ENCODE measurements at regions not wholly inside any gene's neighbourhood (a gene's known extent, or its start where the extent isn't known, plus 50 kb on each side); places are given as distances from the start of the nearest gene placed in this dataset.

DNA sequence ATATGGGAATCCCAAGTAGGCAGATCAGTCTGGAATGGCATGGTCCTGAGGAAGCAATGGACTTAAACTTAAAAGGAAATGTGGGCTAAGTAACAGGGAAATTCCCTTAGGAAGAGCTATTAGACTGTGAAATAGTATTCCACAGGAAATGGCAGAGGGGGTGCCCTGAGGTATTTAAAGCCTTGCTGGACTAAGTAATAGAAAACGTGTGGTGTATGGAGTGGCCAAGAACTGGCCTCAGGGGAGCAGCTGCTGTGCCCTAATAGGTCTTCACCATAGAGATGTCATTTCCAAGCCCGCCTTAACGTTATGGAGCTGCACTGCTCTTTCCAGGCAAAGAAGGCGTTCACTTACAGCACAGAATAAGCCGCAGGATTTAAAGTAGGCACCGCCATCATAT lies 365.2 kb upstream of the ZMIZ1 start:
- TF ChIP-seq, protein P1, sequence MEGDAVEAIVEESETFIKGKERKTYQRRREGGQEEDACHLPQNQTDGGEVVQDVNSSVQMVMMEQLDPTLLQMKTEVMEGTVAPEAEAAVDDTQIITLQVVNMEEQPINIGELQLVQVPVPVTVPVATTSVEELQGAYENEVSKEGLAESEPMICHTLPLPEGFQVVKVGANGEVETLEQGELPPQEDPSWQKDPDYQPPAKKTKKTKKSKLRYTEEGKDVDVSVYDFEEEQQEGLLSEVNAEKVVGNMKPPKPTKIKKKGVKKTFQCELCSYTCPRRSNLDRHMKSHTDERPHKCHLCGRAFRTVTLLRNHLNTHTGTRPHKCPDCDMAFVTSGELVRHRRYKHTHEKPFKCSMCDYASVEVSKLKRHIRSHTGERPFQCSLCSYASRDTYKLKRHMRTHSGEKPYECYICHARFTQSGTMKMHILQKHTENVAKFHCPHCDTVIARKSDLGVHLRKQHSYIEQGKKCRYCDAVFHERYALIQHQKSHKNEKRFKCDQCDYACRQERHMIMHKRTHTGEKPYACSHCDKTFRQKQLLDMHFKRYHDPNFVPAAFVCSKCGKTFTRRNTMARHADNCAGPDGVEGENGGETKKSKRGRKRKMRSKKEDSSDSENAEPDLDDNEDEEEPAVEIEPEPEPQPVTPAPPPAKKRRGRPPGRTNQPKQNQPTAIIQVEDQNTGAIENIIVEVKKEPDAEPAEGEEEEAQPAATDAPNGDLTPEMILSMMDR (IDR thresholded peaks at IDR 0.05; ENCODE audit: insufficient read depth, low read depth, low read length, missing control alignments) = no peak
- DNase-seq (ENCODE audit: low read depth) = no peak
- no peak overlapping the region for H3K4me3 ChIP-seq (ENCODE audit: low read depth, low read length)

DNA sequence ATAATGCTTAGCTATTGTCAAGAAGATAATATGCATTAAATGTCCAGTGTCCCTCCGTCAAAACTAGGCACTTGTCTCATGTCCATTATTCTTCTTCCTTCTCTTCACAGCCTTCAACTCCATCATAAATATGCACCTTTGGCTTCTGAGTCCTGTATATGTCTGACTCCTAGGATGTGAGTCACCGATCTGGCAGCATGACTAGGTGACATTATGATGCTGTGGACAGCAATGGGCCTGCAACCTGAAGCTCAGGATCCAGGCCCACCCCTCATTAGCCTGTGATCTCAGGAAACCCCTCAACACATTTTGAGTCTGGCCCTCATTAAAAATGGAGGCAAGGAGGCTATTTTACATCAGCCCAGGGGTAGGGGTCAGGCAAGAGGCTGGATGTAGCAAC lies 362.5 kb upstream of the ZMIZ1 start:
- TF ChIP-seq, protein P1 (IDR thresholded peaks at IDR 0.05; ENCODE audit: insufficient read depth, low read depth, low read length, missing control alignments) = no peak
- H3K4me3 ChIP-seq (ENCODE audit: low read depth, low read length) = no peak overlapping the region
- no peak for DNase-seq (ENCODE audit: low read depth)

DNA sequence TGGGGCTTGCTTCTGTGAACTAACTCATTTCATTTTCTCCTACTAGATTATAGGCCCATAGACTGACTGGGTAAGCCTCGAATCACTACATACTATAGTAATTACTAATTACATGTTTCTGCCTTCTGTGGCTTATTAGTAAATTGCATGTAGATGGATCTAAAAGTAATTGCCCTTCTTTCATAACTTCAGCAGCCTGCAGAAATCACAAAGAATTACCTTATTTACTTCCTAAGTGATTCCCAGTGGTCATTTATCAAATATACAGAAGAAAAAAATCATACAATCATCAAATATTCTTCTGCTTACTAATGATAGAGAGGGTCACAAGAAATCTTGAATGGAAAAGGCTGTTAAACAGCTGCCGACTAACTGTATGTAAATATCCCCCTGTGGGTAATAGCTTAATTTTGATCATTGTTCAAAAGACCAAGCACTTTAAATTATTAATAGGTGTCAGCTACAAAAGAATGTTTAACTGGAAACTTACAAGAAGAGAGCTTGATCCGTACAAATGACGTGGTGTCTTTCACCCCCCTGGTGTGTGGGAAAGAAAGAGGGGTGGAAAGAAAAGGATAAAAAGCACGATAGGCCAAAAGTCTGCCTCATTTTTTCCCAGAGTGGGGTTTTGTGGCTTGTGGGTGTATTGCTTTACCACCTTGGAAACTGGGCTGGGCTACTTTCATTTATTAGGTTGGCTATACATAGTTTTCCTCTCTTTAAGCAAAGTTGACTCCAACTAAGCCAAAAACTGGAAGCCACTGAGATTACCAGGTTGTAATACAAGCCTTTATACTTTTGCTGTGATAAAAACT lies 361.8 kb upstream of the ZMIZ1 start:
- DNase-seq (ENCODE audit: low read depth) = no peak
- no peak overlapping the region for H3K4me3 ChIP-seq (ENCODE audit: low read depth, low read length)
- TF ChIP-seq, protein P1 (IDR thresholded peaks at IDR 0.05; ENCODE audit: insufficient read depth, low read depth, low read length, missing control alignments) = no peak

DNA sequence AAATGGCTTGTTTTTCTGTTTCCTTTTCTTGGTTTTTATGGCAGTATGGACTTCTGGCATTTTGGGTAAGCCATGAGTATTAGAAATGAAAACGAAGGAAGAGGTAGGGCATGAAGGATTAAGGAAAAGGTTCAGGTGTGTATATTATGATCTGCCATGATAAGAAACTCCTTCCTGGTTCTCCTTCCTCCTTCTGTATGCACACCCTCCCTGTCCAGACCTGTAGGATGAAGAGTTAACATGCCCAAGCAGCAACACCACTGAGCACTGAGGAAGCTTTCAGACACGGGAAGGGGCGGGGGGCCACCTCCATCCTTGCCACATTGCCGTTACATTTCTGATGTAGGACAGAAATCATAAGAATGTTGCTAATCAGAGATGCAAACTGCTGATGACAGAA lies 361.0 kb upstream of the ZMIZ1 start:
- TF ChIP-seq, protein P1 (IDR thresholded peaks at IDR 0.05; ENCODE audit: insufficient read depth, low read depth, low read length, missing control alignments) = no peak
- H3K4me3 ChIP-seq (ENCODE audit: low read depth, low read length) = no peak overlapping the region
- no peak for DNase-seq (ENCODE audit: low read depth)

DNA sequence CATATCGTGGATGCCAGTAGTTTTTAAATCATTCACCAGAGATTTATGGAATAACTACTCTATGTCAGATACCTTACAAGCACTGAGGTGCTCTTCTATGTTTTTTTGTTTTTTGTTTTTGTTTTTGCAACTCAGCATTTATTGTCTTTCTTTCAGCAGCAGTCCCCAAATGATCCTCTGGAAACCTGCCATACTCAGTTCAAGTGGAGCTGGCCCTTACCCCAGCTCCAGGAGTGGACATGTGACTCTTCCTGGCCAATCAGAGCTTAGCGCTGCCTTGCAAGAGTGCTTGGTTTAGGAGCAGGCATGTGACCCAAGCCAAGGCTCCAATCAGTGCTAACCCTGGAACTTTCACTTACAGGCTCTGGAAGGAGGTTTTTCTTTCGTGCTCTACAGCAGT lies 356.6 kb upstream of the ZMIZ1 start:
- no peak overlapping the region for H3K4me3 ChIP-seq (ENCODE audit: low read depth, low read length)
- DNase-seq (ENCODE audit: low read depth) = no peak
- TF ChIP-seq, protein P1 (IDR thresholded peaks at IDR 0.05; ENCODE audit: insufficient read depth, low read depth, low read length, missing control alignments) = no peak

DNA sequence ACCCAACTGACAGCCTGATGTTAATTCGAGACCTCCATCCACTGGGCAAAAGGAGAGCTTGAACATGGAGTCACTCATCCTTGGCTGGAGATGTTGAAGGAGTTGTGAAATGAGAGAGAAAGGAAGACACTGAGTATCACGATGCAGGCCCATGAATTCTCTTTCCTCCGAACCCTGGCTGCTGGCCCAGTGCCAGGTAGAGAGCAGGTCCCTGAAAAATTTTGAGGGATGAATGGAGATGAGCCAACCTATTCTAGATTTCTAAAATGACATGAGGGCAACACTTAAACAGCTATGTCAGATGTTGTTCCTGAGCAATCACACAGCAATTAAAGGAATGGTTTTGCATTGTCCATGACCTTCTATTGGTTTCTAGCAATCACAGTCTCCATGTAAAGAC lies 355.1 kb upstream of the ZMIZ1 start:
- TF ChIP-seq, protein P1 (IDR thresholded peaks at IDR 0.05; ENCODE audit: insufficient read depth, low read depth, low read length, missing control alignments) = no peak
- no peak overlapping the region for H3K4me3 ChIP-seq (ENCODE audit: low read depth, low read length)
- DNase-seq (ENCODE audit: low read depth) = no peak

DNA sequence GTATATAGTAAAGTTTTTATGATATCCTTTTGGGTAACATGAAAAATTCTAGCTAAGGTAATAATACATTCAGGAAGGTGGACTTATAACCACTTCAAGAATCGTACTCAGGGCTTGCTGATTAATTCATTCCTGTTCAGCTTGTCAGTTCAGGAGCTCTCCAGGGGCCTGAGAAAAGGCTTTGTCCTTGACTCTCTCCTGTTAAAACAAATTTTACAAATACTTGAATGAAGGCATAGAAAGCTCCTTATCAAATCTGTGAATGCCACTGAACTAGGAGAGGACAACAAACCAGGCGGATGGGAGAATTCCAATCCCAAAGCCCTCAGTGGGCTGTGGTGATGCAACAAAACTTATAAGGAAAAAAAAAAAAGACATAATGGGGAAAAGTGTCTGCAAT lies 354.5 kb upstream of the ZMIZ1 start:
- no peak overlapping the region for H3K4me3 ChIP-seq (ENCODE audit: low read depth, low read length)
- TF ChIP-seq, protein P1 (IDR thresholded peaks at IDR 0.05; ENCODE audit: insufficient read depth, low read depth, low read length, missing control alignments) = no peak
- no peak for DNase-seq (ENCODE audit: low read depth)

All from GM12865 (cell line).